ENCODE measurements at regions not wholly inside any gene's neighbourhood (a gene's known extent, or its start where the extent isn't known, plus 50 kb on each side); places are given as distances from the start of the nearest gene placed in this dataset.

DNA sequence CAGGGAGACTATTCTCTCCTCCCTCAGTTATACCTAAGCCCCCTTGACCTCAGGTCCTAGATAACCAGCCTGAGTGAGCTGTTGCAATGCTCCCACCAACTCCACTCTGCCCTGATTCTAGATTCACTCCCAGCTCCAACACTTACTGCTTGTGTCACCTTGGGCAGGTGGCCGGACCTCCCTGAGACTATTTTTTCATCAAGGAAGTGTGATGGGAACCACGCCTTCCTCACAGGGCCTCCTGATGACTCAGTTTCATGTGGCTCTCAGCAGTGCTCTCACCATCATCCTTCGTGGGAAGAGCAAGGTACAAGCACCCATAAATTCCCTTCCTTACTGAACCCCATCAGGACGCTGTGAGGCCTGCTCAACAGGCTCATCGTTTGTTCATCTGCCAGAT lies 925.8 kb upstream of the ZNF722 start:
- H3K9me3 ChIP-seq (ENCODE audit: insufficient read depth, low read depth, low read length) = peaks cover 81% of the 10 kb centered on the region
- 51% methylated on average over 5 of the region's 5 CpGs for WGBS

DNA sequence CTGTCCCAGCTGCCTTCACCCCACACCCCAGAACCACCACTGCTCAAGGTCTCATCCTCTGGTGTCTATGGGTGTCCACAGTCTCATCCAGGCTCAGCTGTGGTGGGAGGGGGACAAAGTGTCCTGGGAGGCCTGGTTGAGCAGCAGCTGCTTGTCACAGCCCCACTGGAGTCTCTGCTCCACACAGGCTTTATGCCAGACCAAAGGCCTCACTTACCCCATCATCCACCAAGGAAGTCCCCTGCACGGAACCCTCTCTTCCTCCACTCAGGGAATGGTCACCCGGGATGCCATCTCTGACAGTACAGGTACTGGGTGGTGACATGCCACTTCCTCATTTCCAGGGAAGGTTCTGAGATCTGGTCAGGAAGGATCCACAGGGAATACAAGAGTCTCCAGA lies 925.4 kb upstream of the ZNF722 start:
- no peak overlapping the region for H3K9ac ChIP-seq (ENCODE audit: low read depth, low read length)
- H3K4me3 ChIP-seq (ENCODE audit: low read length) = no peak overlapping the region
- H3K27ac ChIP-seq (ENCODE audit: low read depth, low read length) = no peak overlapping the region
- H3K27me3 ChIP-seq (ENCODE audit: insufficient read depth, low read length) = no peaks in the 10 kb centered on the region
- peaks cover 83% of the 10 kb centered on the region for H3K9me3 ChIP-seq (ENCODE audit: insufficient read depth, low read depth, low read length)
- no peaks in the 10 kb centered on the region for H3K4me1 ChIP-seq (ENCODE audit: insufficient read depth, low read length)
- H3K36me3 ChIP-seq (ENCODE audit: insufficient read depth, low read length) = no peaks in the 10 kb centered on the region
- 93% methylated on average over 2 of the region's 2 CpGs for WGBS

More for the DNA sequence above, 925.8 kb upstream of the ZNF722 start:
- no peaks in the 10 kb centered on the region for H3K4me1 ChIP-seq (ENCODE audit: insufficient read depth, low read length)
- no peak overlapping the region for H3K9ac ChIP-seq (ENCODE audit: low read depth, low read length)
- no peak overlapping the region for H3K27ac ChIP-seq (ENCODE audit: low read depth, low read length)
- no peaks in the 10 kb centered on the region for H3K27me3 ChIP-seq (ENCODE audit: insufficient read depth, low read length)
- H3K36me3 ChIP-seq (ENCODE audit: insufficient read depth, low read length) = no peaks in the 10 kb centered on the region
- H3K4me3 ChIP-seq (ENCODE audit: low read length) = no peak overlapping the region

- no peak overlapping the region for H3K9ac ChIP-seq (ENCODE audit: low read depth, low read length)
- H3K4me1 ChIP-seq (ENCODE audit: insufficient read depth, low read length) = no peaks in the 10 kb centered on the region
- no peaks in the 10 kb centered on the region for H3K27me3 ChIP-seq (ENCODE audit: insufficient read depth, low read length)
- H3K9me3 ChIP-seq (ENCODE audit: insufficient read depth, low read depth, low read length) = peaks cover 85% of the 10 kb centered on the region
- 57% methylated on average over 1 of the region's 1 CpG for WGBS
- no peak overlapping the region for H3K27ac ChIP-seq (ENCODE audit: low read depth, low read length)
- H3K36me3 ChIP-seq (ENCODE audit: insufficient read depth, low read length) = no peaks in the 10 kb centered on the region
- no peak overlapping the region for H3K4me3 ChIP-seq (ENCODE audit: low read length)
Measured at GRCh38 chr7:63073736-63074135, 924.9 kb upstream of the ZNF722 start.

- no peak overlapping the region for H3K4me3 ChIP-seq (ENCODE audit: low read length)
- H3K27ac ChIP-seq (ENCODE audit: low read depth, low read length) = no peak overlapping the region
- H3K9ac ChIP-seq (ENCODE audit: low read depth, low read length) = no peak overlapping the region
- peaks cover 87% of the 10 kb centered on the region for H3K9me3 ChIP-seq (ENCODE audit: insufficient read depth, low read depth, low read length)
- 55% methylated on average over 4 of the region's 4 CpGs for WGBS
- H3K36me3 ChIP-seq (ENCODE audit: insufficient read depth, low read length) = no peaks in the 10 kb centered on the region
- H3K27me3 ChIP-seq (ENCODE audit: insufficient read depth, low read length) = no peaks in the 10 kb centered on the region
- H3K4me1 ChIP-seq (ENCODE audit: insufficient read depth, low read length) = no peaks in the 10 kb centered on the region
Measured at GRCh38 chr7:63077841-63078240, 920.8 kb upstream of the ZNF722 start.

DNA sequence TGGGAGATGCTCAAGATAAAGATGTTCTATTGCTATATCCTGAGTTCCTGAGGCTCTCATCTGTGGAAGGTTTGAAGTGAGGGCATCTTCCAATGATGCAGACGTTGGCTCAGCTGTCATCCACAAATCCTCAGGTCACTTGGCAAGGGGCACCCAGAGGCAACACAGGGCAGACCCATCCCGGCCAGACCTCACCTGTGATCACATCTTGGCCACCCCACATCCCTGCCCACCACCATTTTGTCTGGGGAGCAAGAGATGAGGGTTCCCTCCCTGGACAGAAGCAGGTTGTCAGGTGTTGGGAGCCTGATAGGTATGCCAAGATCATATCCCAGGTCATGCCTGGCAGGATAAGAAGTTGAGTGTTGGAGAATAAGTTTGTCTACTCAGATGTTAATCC lies 918.2 kb upstream of the ZNF722 start:
- H3K27me3 ChIP-seq (ENCODE audit: insufficient read depth, low read length) = no peaks in the 10 kb centered on the region
- no peak overlapping the region for H3K9ac ChIP-seq (ENCODE audit: low read depth, low read length)
- WGBS = 36% methylated on average over 2 of the region's 2 CpGs
- peaks cover 90% of the 10 kb centered on the region for H3K9me3 ChIP-seq (ENCODE audit: insufficient read depth, low read depth, low read length)
- H3K27ac ChIP-seq (ENCODE audit: low read depth, low read length) = no peak overlapping the region
- H3K4me3 ChIP-seq (ENCODE audit: low read length) = no peak overlapping the region
- no peaks in the 10 kb centered on the region for H3K36me3 ChIP-seq (ENCODE audit: insufficient read depth, low read length)
- no peaks in the 10 kb centered on the region for H3K4me1 ChIP-seq (ENCODE audit: insufficient read depth, low read length)

DNA sequence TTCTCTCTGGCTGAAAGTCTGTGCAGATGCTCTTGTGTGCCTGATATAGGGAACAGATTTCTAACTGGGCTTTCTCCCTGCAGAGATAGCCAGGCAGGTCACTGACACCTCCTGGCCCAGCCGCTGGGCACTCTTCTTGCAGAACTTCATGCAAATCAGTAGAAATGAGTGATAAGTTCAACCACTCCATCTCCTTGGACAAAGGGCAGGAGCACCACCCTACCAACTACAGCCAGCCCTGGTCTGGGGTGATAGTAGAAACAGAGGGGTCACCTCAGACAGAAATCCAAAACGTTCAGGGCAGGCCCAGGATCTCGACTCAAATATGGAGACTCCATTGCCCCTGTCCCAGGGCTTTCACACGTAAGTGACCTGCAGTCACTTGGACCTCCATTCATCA lies 917.8 kb upstream of the ZNF722 start:
- no peaks in the 10 kb centered on the region for H3K36me3 ChIP-seq (ENCODE audit: insufficient read depth, low read length)
- no peaks in the 10 kb centered on the region for H3K27me3 ChIP-seq (ENCODE audit: insufficient read depth, low read length)
- H3K4me1 ChIP-seq (ENCODE audit: insufficient read depth, low read length) = no peaks in the 10 kb centered on the region
- no peak overlapping the region for H3K9ac ChIP-seq (ENCODE audit: low read depth, low read length)
- H3K27ac ChIP-seq (ENCODE audit: low read depth, low read length) = no peak overlapping the region
- H3K9me3 ChIP-seq (ENCODE audit: insufficient read depth, low read depth, low read length) = peaks cover 89% of the 10 kb centered on the region
- WGBS = 60% methylated on average over 4 of the region's 4 CpGs
- H3K4me3 ChIP-seq (ENCODE audit: low read length) = no peak overlapping the region

GRCh38 chr7:63087575-63088190 lies 911.0 kb upstream of the ZNF722 start:
- no peak overlapping the region for H3K27ac ChIP-seq (ENCODE audit: low read depth, low read length)
- H3K4me3 ChIP-seq (ENCODE audit: low read length) = no peak overlapping the region
- H3K9ac ChIP-seq (ENCODE audit: low read depth, low read length) = no peak overlapping the region
- no peaks in the 10 kb centered on the region for H3K27me3 ChIP-seq (ENCODE audit: insufficient read depth, low read length)
- H3K36me3 ChIP-seq (ENCODE audit: insufficient read depth, low read length) = no peaks in the 10 kb centered on the region
- peaks cover 95% of the 10 kb centered on the region for H3K9me3 ChIP-seq (ENCODE audit: insufficient read depth, low read depth, low read length)
- whole genome bisulfite sequencing = 100% methylated on average over 1 of the region's 3 CpGs
- H3K4me1 ChIP-seq (ENCODE audit: insufficient read depth, low read length) = no peaks in the 10 kb centered on the region

GRCh38 chr7:63092951-63093350 lies 905.7 kb upstream of the ZNF722 start:
- Histone ChIP-seq H3K36me3 (ENCODE audit: insufficient read depth, low read length) (no peaks in the 10 kb centered on the region), H3K9ac (ENCODE audit: low read depth, low read length) (no peak overlapping the region), H3K4me1 (ENCODE audit: insufficient read depth, low read length) (no peaks in the 10 kb centered on the region), H3K27ac (ENCODE audit: low read depth, low read length) (no peak overlapping the region), H3K27me3 (ENCODE audit: insufficient read depth, low read length) (no peaks in the 10 kb centered on the region), H3K4me3 (ENCODE audit: low read length) (no peak overlapping the region), H3K9me3 (ENCODE audit: insufficient read depth, low read depth, low read length) (peaks cover 61% of the 10 kb centered on the region)
- WGBS = 75% methylated on average over 7 of the region's 7 CpGs

DNA sequence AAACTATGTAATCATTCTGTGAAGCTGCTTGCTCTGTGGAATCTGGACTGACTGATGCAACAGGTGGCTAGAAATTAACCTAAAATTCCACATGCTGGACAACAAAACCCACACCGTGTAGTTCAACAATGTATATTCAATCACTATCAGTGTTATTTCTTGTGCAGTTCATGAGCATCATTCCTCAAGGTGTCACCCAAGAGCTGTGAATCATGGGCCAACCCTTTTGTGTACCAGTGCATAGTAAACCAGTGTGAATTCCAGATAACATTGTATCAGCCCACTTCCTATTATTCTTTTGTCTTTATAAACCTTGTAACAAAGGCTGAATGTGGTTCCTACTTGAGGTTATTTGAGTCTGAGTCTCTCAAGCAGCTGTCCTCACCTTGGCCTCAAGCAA lies 905.2 kb upstream of the ZNF722 start:
- Histone ChIP-seq H3K4me3 (ENCODE audit: low read length) (no peak overlapping the region), H3K4me1 (ENCODE audit: insufficient read depth, low read length) (no peaks in the 10 kb centered on the region), H3K9me3 (ENCODE audit: insufficient read depth, low read depth, low read length) (peaks cover 56% of the 10 kb centered on the region), H3K27me3 (ENCODE audit: insufficient read depth, low read length) (no peaks in the 10 kb centered on the region), H3K36me3 (ENCODE audit: insufficient read depth, low read length) (no peaks in the 10 kb centered on the region), H3K27ac (ENCODE audit: low read depth, low read length) (no peak overlapping the region), H3K9ac (ENCODE audit: low read depth, low read length) (no peak overlapping the region)
- 84% methylated on average over 1 of the region's 1 CpG for WGBS

- 94% methylated on average over 3 of the region's 3 CpGs for WGBS
- Histone ChIP-seq H3K4me1 (ENCODE audit: insufficient read depth, low read length) (no peaks in the 10 kb centered on the region), H3K9me3 (ENCODE audit: insufficient read depth, low read depth, low read length) (peaks cover 56% of the 10 kb centered on the region), H3K36me3 (ENCODE audit: insufficient read depth, low read length) (no peaks in the 10 kb centered on the region), H3K4me3 (ENCODE audit: low read length) (no peak overlapping the region), H3K9ac (ENCODE audit: low read depth, low read length) (no peak overlapping the region), H3K27ac (ENCODE audit: low read depth, low read length) (no peak overlapping the region), H3K27me3 (ENCODE audit: insufficient read depth, low read length) (no peaks in the 10 kb centered on the region)
Measured at GRCh38 chr7:63096141-63096540, 902.5 kb upstream of the ZNF722 start.

GRCh38 chr7:63104666-63105065 lies 894.0 kb upstream of the ZNF722 start:
- Histone ChIP-seq H3K4me3 (ENCODE audit: low read length) (0 out of 2 replicates have a peak overlapping the region, but pooled peaks have one; percentile 5), H3K9me3 (ENCODE audit: insufficient read depth, low read depth, low read length) (peaks cover 93% of the 10 kb centered on the region)
- WGBS = 50% methylated on average over 2 of the region's 4 CpGs

GRCh38 chr7:63105978-63106377 lies 892.7 kb upstream of the ZNF722 start:
- Histone ChIP-seq H3K9me3 (ENCODE audit: insufficient read depth, low read depth, low read length) (peaks cover 86% of the 10 kb centered on the region), H3K4me1 (ENCODE audit: insufficient read depth, low read length) (no peaks in the 10 kb centered on the region), H3K36me3 (ENCODE audit: insufficient read depth, low read length) (no peaks in the 10 kb centered on the region), H3K9ac (ENCODE audit: low read depth, low read length) (no peak overlapping the region), H3K27me3 (ENCODE audit: insufficient read depth, low read length) (no peaks in the 10 kb centered on the region), H3K27ac (ENCODE audit: low read depth, low read length) (no peak overlapping the region), H3K4me3 (ENCODE audit: low read length) (no peak overlapping the region)
- WGBS = 95% methylated on average over 4 of the region's 4 CpGs

More at GRCh38 chr7:63104666-63105065, 894.0 kb upstream of the ZNF722 start:
- Histone ChIP-seq H3K4me1 (ENCODE audit: insufficient read depth, low read length) (no peaks in the 10 kb centered on the region), H3K27me3 (ENCODE audit: insufficient read depth, low read length) (no peaks in the 10 kb centered on the region), H3K9ac (ENCODE audit: low read depth, low read length) (no peak overlapping the region), H3K27ac (ENCODE audit: low read depth, low read length) (no peak overlapping the region), H3K36me3 (ENCODE audit: insufficient read depth, low read length) (no peaks in the 10 kb centered on the region)

All from HUES64 (cell line).